GM21528 (cell line): ENCODE measurements at regions not wholly inside any gene's neighbourhood (a gene's known extent, or its start where the extent isn't known, plus 50 kb on each side); places are given as distances from the start of the nearest gene placed in this dataset.
"Not testable (repeated sequence)": the region's sequence is repeated elsewhere in the genome, so short reads cannot be mapped to it uniquely, and the experiment has no call there.

Experiments
- ATAC-seq: cut with Tn5 transposase; IDR thresholded peaks from one replicate; pipeline ENCODE4 v1.9.1; 2021; ENCODE audit warnings: mild to moderate bottlenecking, moderate library complexity; ENCODE audit not compliant: unreplicated experiment, low FRiP score

GRCh38 chr10:57891201-57892006, 376.3 kb downstream of the IPMK start:
- no peak for ATAC-seq

GRCh38 chr10:57890691-57891090, 377.0 kb downstream of the IPMK start:
- ATAC-seq: no peak

GRCh38 chr10:57885618-57885968, 382.1 kb downstream of the IPMK start:
- not testable (repeated sequence) for ATAC-seq

- no peak for ATAC-seq
Measured at GRCh38 chr10:57884965-57885617, 382.6 kb downstream of the IPMK start.

GRCh38 chr10:57884407-57884806, 383.3 kb downstream of the IPMK start:
- no peak for ATAC-seq

GRCh38 chr10:57880446-57881227, 387.1 kb downstream of the IPMK start:
- no peak for ATAC-seq

GRCh38 chr10:57874810-57875209, 392.9 kb downstream of the IPMK start:
- no peak for ATAC-seq

GRCh38 chr10:57867241-57867640, 400.5 kb downstream of the IPMK start:
- ATAC-seq: no peak

GRCh38 chr10:57864765-57865680, 402.7 kb downstream of the IPMK start:
- ATAC-seq: no peak

GRCh38 chr10:57849691-57850357, 417.9 kb downstream of the IPMK start:
- ATAC-seq: no peak

- no peak for ATAC-seq
Measured at GRCh38 chr10:57846307-57847065, 421.2 kb downstream of the IPMK start.

GRCh38 chr10:57844387-57844998, 423.2 kb downstream of the IPMK start:
- ATAC-seq: no peak

- no peak for ATAC-seq
Measured at GRCh38 chr10:57830877-57831560, 436.7 kb downstream of the IPMK start.

- ATAC-seq: no peak
Measured at GRCh38 chr10:57825015-57825414, 442.7 kb downstream of the IPMK start.

GRCh38 chr10:57823398-57823797, 444.3 kb downstream of the IPMK start:
- ATAC-seq: no peak

GRCh38 chr10:57822965-57823364, 444.7 kb downstream of the IPMK start:
- ATAC-seq: no peak

- ATAC-seq: no peak
Measured at GRCh38 chr10:57818522-57818921, 449.2 kb downstream of the IPMK start.

GRCh38 chr10:57817741-57818140, 450.0 kb downstream of the IPMK start:
- ATAC-seq: no peak
